Lower leg skin (tissue), 4 donors: ENCODE measurements at regions not wholly inside any gene's neighbourhood (a gene's known extent, or its start where the extent isn't known, plus 50 kb on each side); places are given as distances from the start of the nearest gene placed in this dataset.

Source experiments
- DNase-seq, 2 donors: peaks; one replicate each; pipeline ENCODE4 v3.0.0-alpha.2; 2019; ENCODE audit warnings: low spot score in 2 of 2
- H3K4me3 ChIP-seq: fragments of 200-600 bp; sonication (generic); 2 replicates; pipeline ENCODE4 v1.5.1; 2017; ENCODE audit warnings: mild to moderate bottlenecking, low read depth; ENCODE audit not compliant: poor library complexity, severe bottlenecking
- POLR2A ChIP-seq, 2 donors: fragments of 450-650 bp; IDR thresholded peaks; one replicate each; pipeline ENCODE4 v1.6.1; 2016 to 2017; ENCODE audit warnings: antibody characterized with exemption in 2 of 2, mild to moderate bottlenecking in 1 of 2, moderate library complexity in 1 of 2
- WGBS, 2 donors: methylation state at CpG; one replicate each; pipeline ENCODE4 v1.1.5; 2018; 5-methylcytosine and 5-hydroxymethylcytosine counted together
- intact Hi-C: fragments of 100-400 bp; cut with DNase I; formaldehyde crosslinking; loops from one replicate; pipeline ENCODE4 v1.15.0; 2023; ENCODE audit warnings: low total_unique reads
- TF ChIP-seq, protein P1 (sequence below), 3 donors: fragments of 450-650 bp; IDR thresholded peaks; one replicate each; pipeline ENCODE4 v1.5.1; 2016; ENCODE audit warnings: antibody characterized with exemption in 3 of 3, mild to moderate bottlenecking in 3 of 3, moderate library complexity in 2 of 3

DNA sequence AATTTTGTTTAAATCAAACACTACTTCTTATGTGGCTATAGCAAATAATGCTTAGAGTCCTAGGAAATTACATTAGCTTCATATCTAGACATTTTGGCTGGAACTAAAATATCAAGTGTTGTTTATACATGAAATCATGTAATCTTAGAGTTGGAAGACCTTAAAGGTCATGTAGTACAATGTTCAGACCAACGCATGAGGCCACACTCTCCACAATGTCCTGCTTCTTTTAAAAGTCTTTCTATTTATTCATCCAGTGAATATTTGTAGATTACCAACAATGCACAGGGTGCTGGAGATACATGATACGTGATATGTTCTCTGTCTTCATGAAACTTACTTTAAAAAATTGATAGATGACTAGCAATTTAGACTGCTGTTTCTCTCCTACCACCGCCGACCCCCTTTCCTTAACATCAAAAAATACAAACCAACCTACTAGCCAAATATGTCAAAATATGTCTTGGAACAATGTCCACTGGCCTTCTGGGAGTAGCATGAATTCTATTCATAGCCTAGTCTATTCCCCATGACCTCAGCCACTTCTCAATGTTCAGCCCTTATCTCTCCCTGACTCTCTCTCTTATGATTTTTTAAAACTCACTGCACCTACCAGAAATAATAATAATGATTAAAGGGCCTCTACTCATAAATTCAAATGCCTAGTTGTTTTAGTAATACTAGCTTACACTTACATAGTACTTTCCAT, 59.5 kb upstream of the CAV2 start:
- TF ChIP-seq, protein P1, sequence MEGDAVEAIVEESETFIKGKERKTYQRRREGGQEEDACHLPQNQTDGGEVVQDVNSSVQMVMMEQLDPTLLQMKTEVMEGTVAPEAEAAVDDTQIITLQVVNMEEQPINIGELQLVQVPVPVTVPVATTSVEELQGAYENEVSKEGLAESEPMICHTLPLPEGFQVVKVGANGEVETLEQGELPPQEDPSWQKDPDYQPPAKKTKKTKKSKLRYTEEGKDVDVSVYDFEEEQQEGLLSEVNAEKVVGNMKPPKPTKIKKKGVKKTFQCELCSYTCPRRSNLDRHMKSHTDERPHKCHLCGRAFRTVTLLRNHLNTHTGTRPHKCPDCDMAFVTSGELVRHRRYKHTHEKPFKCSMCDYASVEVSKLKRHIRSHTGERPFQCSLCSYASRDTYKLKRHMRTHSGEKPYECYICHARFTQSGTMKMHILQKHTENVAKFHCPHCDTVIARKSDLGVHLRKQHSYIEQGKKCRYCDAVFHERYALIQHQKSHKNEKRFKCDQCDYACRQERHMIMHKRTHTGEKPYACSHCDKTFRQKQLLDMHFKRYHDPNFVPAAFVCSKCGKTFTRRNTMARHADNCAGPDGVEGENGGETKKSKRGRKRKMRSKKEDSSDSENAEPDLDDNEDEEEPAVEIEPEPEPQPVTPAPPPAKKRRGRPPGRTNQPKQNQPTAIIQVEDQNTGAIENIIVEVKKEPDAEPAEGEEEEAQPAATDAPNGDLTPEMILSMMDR (IDR thresholded peaks at IDR 0.05) = no peak
- TF ChIP-seq POLR2A (IDR thresholded peaks at IDR 0.05) = no peak
- 72 to 75% methylated on average over 4 of the region's 4 CpGs for WGBS, 2 donors
- no peak for DNase-seq
- no peak overlapping the region for H3K4me3 ChIP-seq
- intact Hi-C loops = no loop called here

DNA sequence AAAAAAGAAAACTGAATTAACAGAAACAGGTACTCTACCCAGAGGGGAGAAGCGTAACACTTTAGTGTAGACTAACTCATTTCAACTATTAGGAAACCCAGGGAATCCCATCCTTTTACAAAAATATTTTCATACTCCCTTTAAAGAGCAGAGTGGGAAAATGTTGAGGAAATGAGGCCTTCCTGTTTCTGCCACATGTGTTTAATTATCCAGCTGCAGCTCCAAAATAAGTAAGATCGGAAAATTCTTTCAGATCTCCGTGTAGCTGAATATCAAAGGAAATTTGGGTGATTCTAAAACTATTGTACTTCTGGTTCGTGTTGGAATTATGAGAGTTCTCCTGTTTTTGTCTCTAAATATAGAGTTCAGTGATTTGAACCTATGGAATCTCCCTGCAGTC, 58.0 kb upstream of the CAV2 start:
- 49 to 61% methylated on average over 4 of the region's 4 CpGs for WGBS, 2 donors
- intact Hi-C loops = no loop called here
- no peak for TF ChIP-seq POLR2A (IDR thresholded peaks at IDR 0.05)
- TF ChIP-seq, protein P1 (IDR thresholded peaks at IDR 0.05) = no peak

DNA sequence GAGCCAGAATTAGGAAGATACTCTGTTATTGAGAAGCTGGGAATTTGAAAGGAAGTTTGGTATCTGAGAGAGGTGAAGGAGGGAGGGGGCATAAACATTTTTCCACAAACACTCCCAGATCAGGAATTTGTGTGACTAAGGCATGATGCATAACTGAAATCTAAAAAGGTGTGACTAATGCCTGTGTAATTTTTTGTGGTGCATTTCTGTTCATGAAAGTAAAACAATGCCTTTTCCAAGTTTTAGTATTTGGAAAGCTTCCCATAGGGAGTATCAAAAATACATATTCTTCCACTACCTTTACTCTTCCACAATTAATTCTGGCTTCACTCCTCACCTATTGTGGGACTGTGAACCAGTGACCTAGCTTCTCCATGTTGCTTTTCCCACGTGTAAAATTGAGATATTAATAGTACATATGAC, 56.4 kb upstream of the CAV2 start:
- TF ChIP-seq POLR2A (IDR thresholded peaks at IDR 0.05) = no peak
- TF ChIP-seq, protein P1 (IDR thresholded peaks at IDR 0.05) = no peak
- no peak for DNase-seq
- intact Hi-C loops = no loop called here
- no peak overlapping the region for H3K4me3 ChIP-seq
- WGBS, 2 donors = 26 to 31% methylated on average over 1 of the region's 1 CpG

More for the DNA sequence above, 58.0 kb upstream of the CAV2 start:
- no peak overlapping the region for H3K4me3 ChIP-seq
- no peak for DNase-seq

DNA sequence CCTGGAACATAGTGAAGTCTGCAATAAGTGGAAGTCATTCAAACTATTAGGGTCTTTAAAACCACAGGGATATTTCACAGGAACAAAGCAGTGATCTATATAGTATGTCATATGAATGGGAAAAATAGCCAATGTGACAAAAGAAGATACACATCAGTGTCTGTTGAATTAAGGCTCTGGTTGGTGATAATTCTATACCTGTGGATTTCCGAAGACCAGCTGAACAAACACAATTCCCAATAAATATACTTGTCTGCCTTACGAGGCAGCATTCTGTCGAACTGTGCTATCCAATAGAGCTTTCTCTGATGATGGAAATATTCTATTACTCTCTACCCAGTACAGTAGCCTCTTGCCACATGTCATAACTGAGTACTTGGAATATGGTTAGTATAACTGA, 55.9 kb upstream of the CAV2 start:
- WGBS, 2 donors = 87 to 96% methylated on average over 3 of the region's 3 CpGs
- intact Hi-C loops = no loop called here
- H3K4me3 ChIP-seq = no peak overlapping the region
- TF ChIP-seq POLR2A (IDR thresholded peaks at IDR 0.05) = no peak
- TF ChIP-seq, protein P1 (IDR thresholded peaks at IDR 0.05) = no peak
- no peak for DNase-seq

DNA sequence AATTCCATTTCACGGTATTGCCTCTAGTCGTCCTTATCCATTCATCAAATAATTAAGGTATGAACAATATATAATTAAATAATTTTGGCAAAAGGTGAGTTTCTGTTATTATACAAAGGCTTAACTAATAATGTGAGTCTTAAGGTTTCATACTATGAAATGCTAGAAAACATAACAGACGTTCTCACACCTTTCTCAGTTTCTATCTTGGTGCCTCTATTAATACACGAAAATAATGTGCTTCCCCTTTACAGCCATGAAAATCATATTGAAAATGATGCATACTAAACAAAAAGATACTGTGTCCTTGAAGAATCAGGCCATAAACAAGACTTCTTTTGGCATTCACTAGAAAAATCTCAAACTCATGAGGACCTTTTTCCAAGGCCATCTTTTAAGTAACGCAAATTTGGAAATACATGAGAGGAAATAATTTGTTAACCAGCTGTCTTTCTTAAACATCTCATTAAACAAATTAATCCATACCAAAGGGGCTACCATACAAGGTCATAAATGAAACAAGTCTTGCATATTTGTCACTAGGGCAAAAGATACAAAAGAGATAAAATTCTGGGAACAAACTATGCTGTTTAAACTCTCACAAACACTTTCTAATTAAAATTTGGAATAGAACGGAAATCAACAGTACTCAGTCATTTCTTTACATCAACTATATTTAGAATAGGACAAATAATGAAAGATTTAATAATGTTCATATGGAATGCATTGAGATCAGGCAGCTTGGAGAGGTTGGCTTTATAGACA, 53.9 kb upstream of the CAV2 start:
- TF ChIP-seq, protein P1 (IDR thresholded peaks at IDR 0.05) = no peak
- TF ChIP-seq POLR2A (IDR thresholded peaks at IDR 0.05) = no peak
- H3K4me3 ChIP-seq = no peak overlapping the region
- 66 to 67% methylated on average over 6 of the region's 6 CpGs for WGBS, 2 donors
- intact Hi-C loops = no loop called here
- DNase-seq = no peak
